Activated CD4-positive, CD25-positive, alpha-beta regulatory T cell treated with anti-CD3 and anti-CD28 coated beads, Interleukin-2, amount 50 U/mL, for 16 hours (primary cell): ENCODE measurements at regions not wholly inside any gene's neighbourhood (a gene's known extent, or its start where the extent isn't known, plus 50 kb on each side); places are given as distances from the start of the nearest gene placed in this dataset.
A peak's percentile ranks its signal among the peaks of the same experiment; 100 is the strongest.

Experiments used
- DNase-seq: peaks from one replicate; pipeline ENCODE4 v3.0.0-alpha.2; 2020; ENCODE audit warnings: low read depth, low spot score

DNA sequence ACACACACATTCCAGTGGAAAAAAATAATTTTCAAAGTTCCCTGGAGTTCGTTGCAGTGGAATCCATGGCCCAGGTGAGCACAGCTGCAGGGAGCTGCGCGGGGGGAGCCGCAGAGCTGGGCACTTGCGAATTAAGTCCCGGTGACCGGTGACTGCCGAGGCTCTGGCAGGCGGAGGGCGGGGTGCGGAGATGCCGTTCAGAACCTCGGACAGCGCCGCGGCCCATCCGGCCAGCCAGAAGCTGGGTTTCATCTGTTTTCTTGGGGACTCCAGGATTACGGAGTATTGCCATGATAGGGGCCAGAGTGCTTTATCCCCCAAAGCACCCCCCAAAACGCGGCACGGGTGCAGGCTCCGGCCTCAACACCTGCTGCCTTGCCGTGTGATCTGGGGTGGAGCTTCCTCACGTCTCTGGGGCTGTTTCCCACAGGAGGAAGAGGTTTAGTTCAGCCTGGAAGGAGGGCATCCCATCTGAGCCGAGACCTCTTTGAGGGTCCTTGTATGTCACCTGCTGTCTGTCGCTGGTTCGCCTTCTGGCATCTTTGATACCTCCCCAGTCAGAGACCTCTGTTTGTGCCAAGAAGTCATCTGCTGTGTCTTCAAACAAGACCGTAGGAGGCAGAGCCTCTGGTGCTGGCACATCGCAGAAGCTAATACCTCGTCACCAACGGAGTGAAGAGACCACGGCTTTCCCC, 99.4 kb downstream of the YTHDF1 start:
- DNase-seq, result no peak

DNA sequence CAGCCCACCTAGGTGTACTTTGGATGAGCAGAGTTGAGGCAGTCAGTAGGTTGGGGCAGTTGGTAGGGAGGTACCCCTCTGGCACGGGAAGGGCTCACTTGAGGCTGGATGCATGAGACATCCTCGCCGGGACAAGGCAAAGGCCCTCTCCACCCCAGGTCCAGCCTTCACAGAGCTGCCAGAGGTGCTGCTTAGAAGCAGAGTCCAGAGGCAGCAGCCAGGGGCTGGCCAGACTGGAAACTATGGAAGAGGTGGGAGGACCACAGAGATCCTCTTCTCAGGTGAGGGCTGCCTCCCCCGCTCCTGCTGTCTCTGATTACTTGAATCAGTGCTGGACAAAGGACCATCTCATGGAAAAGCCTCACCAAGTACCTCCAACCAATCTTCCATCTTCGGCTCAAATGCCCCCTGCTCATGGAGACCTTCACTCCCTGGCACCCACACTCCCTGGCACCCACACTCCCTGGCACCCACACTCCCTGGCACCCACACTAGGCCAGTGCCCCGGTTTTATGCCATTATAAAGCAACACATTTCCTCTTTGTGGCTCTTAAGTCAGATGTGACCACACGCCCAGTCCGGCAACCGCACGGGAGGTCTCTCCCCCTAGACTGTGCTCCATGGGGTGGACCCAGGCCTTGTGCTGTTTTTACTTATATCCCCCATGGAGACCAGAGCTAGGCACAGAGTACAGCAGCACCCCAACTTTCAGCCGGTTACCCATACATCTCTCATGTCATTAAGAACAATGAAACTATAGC, 100.1 kb downstream of the YTHDF1 start:
- no peak for DNase-seq

DNA sequence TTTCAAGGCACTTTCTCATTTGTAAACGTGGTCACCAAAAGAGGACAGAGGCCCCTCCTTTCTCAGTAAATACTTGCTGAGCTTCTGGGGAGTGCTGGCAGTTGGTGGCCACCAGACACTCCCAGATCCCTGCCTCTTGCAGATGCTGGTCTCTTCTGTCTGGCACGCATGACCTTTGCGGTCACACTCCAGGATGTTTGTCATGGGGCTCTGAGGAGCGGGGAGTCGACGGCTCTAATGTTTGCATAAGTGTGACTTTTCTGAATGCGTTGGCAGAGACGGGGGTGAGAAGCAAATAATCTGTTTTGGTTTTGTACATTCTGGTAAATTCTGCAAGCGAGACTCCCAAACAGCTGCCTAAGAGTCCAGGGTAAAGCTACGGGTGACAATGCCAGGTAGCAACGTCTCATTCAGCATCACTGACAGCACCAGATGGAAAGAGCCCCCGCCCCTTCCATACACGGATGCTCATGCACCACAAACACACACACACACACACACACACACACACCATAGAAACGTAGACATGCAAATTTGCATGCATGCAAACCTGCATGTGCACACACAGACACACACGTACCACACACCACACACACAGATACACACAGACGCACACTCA, 101.1 kb downstream of the YTHDF1 start:
- no peak for DNase-seq

GRCh38 chr20:63114006-63114692, 101.8 kb downstream of the YTHDF1 start:
- DNase-seq, result no peak

GRCh38 chr20:63112491-63113219, 103.3 kb downstream of the YTHDF1 start:
- DNase-seq, result no peak

- no peak for DNase-seq
These were observed 101.5 kb upstream of the BHLHE23 start for GRCh38 chr20:63108247-63108646.

GRCh38 chr20:63107449-63108200, 100.9 kb upstream of the BHLHE23 start:
- DNase-seq, result no peak

DNA sequence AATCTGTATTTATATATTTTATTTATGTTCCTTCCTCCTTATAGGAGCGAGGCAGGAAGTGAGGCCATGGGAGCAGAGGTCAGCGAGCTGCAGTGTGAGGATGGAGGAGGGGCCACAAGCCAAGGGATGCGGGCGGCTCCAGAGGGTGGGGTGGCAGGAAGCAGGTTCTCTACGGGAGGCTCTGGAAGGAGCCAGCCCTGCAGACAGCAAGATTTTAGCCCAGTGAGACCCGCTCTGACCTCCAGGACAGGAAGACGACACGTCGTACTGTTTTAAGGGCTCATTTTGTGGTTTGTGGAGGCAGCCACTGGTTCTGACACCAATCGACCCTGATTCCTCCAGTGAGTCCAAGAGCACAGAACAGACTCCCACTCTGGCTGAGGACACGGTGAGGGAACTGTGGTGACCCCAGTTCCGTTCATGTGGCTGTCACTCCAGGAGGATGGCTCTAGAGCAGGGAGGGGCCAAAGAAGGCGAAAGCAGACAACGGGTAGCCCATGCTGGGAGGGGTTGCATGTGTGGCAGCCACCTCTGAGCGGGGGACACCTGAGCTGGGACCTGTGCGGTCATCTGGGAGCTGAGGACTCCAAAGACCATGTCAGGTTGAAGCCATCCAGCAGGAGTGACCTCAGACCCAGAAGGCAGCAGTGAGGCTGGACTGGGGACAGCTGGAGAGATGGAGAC, 100.1 kb upstream of the BHLHE23 start:
- no peak for DNase-seq

GRCh38 chr20:63106108-63106764, 99.5 kb upstream of the BHLHE23 start:
- DNase-seq, result no peak

GRCh38 chr20:63105211-63106107, 98.7 kb upstream of the BHLHE23 start:
- no peak for DNase-seq

- no peak for DNase-seq
These were observed 97.8 kb upstream of the BHLHE23 start for GRCh38 chr20:63104312-63105181.

DNA sequence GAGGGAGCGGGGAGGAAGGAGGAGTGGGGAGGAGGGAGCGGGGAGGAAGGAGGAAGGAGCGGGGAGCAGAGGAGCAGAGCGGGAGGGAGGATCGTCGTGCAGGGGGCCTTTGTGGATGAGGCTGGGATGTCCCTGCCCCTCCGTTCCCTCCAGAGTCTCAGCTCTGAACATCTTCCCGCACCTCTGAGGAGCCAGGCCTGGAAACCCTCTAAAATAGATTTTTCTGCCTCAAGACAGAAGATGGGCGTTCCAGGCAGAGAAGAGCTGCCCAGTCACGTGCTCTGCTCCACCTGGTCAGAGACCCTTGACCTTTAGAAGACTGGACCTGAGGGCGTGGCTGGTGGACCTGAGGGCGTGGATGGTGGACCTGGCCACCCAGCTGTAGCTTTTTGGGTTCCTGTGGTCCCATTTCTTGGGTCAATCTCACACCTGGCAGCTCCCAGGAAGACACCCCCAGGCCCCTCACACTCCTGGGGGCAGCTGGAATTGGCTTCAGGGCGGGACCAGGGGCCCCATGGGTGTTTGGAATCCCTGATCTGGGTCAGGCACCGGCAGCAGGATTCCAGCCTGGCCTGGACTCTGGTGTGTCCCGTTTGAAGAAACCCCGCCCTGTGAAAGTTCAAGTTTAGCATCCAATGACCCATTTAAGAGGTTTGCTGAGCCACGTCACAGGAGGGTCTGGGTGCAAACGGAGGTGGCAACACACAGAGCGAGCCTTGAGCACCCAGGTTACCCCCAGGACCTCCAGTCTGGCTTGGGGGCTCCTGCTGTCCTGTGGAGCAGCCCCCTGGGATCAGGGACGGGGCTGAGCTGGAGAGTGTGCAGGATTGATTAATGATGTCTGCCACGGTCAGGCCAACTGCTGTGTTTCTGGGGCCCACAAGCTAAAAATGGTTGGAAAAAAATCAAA, 96.9 kb upstream of the BHLHE23 start:
- DNase-seq, result no peak

- peak; percentile 30 for DNase-seq
These were observed 96.1 kb upstream of the BHLHE23 start for GRCh38 chr20:63102721-63103375.

GRCh38 chr20:63101781-63102720, 95.3 kb upstream of the BHLHE23 start:
- peak; percentile 21 for DNase-seq
